Kidney epithelial cell (primary cell): ENCODE measurements at regions not wholly inside any gene's neighbourhood (a gene's known extent, or its start where the extent isn't known, plus 50 kb on each side); places are given as distances from the start of the nearest gene placed in this dataset.

Source experiments
- DNase-seq: peaks from one replicate; pipeline ENCODE4 v3.0.0-alpha.2; 2010; ENCODE audit warnings: low read depth
- H3K27me3 ChIP-seq: 2 replicates; pipeline ENCODE4 v1.6.0; 2011; ENCODE audit warnings: low read length; ENCODE audit not compliant: control insufficient read depth, insufficient read depth
- H3K36me3 ChIP-seq: 2 replicates; pipeline ENCODE4 v1.5.1; 2011; ENCODE audit warnings: low read length; ENCODE audit not compliant: control insufficient read depth, insufficient read depth
- H3K4me3 ChIP-seq: 2 replicates; pipeline ENCODE4 v1.5.1; 2011; ENCODE audit warnings: low read depth, mild to moderate bottlenecking, control low read depth, low read length
- TF ChIP-seq, protein P1 (sequence below): IDR thresholded peaks from 2 replicates; pipeline ENCODE4 v1.5.1; 2011; ENCODE audit warnings: mild to moderate bottlenecking, moderate library complexity, low read length, control low read depth, inconsistent platforms; ENCODE audit not compliant: insufficient read depth, poor library complexity, severe bottlenecking

DNA sequence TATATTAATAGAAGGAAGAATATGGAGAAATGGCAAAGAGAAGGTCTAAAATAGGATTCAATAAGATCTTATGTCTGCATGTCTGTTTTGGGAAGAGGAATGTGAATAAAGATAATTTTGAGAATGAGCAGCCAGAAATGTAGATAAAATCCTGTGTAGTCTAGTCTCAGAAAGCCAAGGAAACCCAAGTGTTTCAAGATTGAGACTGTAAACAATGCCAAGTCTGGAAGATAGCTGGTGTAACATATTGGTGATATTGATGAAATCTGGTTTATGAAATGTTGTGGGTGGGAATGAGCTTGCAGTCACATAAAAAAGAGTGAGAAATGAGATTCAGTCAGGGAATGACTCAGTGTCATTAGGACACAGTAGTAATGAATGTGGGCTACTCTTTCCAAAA is 1180.3 kb upstream of the PCDH20 start:
- H3K27me3 ChIP-seq: no peaks in the 10 kb centered on the region
- no peak for DNase-seq
- TF ChIP-seq, protein P1, sequence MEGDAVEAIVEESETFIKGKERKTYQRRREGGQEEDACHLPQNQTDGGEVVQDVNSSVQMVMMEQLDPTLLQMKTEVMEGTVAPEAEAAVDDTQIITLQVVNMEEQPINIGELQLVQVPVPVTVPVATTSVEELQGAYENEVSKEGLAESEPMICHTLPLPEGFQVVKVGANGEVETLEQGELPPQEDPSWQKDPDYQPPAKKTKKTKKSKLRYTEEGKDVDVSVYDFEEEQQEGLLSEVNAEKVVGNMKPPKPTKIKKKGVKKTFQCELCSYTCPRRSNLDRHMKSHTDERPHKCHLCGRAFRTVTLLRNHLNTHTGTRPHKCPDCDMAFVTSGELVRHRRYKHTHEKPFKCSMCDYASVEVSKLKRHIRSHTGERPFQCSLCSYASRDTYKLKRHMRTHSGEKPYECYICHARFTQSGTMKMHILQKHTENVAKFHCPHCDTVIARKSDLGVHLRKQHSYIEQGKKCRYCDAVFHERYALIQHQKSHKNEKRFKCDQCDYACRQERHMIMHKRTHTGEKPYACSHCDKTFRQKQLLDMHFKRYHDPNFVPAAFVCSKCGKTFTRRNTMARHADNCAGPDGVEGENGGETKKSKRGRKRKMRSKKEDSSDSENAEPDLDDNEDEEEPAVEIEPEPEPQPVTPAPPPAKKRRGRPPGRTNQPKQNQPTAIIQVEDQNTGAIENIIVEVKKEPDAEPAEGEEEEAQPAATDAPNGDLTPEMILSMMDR: no peak
- H3K4me3 ChIP-seq: no peak overlapping the region
- no peaks in the 10 kb centered on the region for H3K36me3 ChIP-seq

DNA sequence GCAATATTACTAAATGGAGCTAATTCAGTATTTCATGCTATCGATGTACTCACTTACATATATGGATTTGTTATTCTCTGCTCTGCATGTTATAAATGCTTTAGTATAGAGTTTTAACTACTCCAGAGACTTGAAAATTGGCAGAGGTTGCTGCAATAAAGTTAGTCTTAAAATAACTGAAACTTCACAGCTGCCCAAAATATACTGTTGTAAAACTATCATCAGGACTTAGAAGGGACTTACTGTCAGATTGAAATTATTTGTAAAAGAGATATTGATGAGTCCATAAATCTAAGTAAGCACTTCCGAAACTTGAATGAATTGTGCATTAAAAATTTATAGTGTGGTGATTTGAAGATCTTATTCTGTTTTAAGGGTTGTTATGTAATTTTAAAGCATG is 1178.2 kb upstream of the PCDH20 start:
- H3K36me3 ChIP-seq: no peaks in the 10 kb centered on the region
- H3K4me3 ChIP-seq: no peak overlapping the region
- H3K27me3 ChIP-seq: no peaks in the 10 kb centered on the region
- no peak for DNase-seq
- TF ChIP-seq, protein P1: no peak

GRCh38 chr13:62583466-62583865 is 1167.8 kb upstream of the PCDH20 start:
- H3K4me3 ChIP-seq: no peak overlapping the region
- TF ChIP-seq, protein P1: no peak
- H3K27me3 ChIP-seq: no peaks in the 10 kb centered on the region
- H3K36me3 ChIP-seq: no peaks in the 10 kb centered on the region
- DNase-seq: no peak

DNA sequence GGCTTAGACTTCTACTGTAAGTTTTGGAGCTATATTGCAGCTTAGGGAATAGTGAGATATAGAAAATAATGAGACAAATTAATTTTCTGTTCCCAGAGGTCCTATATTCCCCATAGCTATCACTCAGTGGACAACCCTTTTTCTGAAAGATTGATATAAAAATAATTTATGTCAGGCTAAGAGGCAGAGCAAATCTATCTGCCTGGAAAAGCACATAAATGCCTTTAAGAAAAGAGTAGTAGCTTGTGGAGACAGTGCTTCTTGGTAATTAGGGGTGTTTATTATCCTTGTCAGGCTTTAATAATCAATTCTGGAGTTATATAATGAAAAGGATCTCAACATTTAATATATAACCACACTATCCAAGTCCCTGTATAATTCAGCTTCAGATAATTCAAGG is 1162.8 kb upstream of the PCDH20 start:
- H3K36me3 ChIP-seq: no peaks in the 10 kb centered on the region
- DNase-seq: no peak
- TF ChIP-seq, protein P1: no peak

GRCh38 chr13:62564770-62565169 is 1149.1 kb upstream of the PCDH20 start:
- Histone ChIP-seq H3K27me3 (no peaks in the 10 kb centered on the region), H3K36me3 (no peaks in the 10 kb centered on the region), H3K4me3 (no peak overlapping the region)
- DNase-seq: no peak
- TF ChIP-seq, protein P1: no peak

More for the DNA sequence above, 1162.8 kb upstream of the PCDH20 start:
- H3K27me3 ChIP-seq: no peaks in the 10 kb centered on the region
- H3K4me3 ChIP-seq: no peak overlapping the region

- no peak for DNase-seq
- Histone ChIP-seq H3K36me3 (no peaks in the 10 kb centered on the region), H3K4me3 (no peak overlapping the region), H3K27me3 (no peaks in the 10 kb centered on the region)
- TF ChIP-seq, protein P1: no peak
These were observed 1147.6 kb upstream of the PCDH20 start for GRCh38 chr13:62563251-62563650.
